ENCODE measurements at regions not wholly inside any gene's neighbourhood (a gene's known extent, or its start where the extent isn't known, plus 50 kb on each side); places are given as distances from the start of the nearest gene placed in this dataset.

DNA sequence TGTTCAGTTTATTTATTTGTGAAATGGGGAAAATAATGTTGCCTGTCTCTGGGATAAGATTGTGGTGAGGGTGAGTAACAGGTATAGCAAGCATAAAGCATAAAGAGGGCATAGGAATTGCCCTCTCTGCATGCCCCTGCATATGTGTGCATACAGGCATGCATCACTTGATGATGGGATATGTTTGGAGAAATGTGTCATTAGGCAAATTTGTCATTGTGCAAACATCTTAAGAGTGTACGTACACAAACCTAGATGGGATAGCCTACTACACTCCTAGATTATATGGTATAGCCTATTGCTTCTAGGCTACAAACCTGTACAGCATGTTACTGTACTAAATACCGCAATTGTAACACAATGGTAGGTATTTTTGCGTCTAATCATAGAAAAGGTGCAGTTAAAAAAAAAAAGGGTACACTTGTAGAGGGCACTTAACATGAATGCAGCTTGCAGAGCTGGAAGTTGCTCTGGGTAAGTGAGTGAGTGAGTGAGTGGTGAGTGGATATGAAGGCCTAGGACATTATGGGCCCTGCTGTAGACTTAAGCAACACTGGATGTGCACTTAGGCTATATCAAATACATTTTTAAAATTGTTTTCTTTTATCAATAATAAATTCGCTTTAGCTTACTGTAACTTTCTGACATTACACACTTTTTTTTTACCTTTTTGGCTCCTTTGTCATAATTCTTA lies 386.5 kb upstream of the ANKRD30A start:
- TF ChIP-seq, protein P1, sequence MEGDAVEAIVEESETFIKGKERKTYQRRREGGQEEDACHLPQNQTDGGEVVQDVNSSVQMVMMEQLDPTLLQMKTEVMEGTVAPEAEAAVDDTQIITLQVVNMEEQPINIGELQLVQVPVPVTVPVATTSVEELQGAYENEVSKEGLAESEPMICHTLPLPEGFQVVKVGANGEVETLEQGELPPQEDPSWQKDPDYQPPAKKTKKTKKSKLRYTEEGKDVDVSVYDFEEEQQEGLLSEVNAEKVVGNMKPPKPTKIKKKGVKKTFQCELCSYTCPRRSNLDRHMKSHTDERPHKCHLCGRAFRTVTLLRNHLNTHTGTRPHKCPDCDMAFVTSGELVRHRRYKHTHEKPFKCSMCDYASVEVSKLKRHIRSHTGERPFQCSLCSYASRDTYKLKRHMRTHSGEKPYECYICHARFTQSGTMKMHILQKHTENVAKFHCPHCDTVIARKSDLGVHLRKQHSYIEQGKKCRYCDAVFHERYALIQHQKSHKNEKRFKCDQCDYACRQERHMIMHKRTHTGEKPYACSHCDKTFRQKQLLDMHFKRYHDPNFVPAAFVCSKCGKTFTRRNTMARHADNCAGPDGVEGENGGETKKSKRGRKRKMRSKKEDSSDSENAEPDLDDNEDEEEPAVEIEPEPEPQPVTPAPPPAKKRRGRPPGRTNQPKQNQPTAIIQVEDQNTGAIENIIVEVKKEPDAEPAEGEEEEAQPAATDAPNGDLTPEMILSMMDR (IDR thresholded peaks at IDR 0.05): no peak
- TF ChIP-seq POLR2A (IDR thresholded peaks at IDR 0.05): no peak

All from lower leg skin (tissue), 3 donors.